ENCODE measurements at regions not wholly inside any gene's neighbourhood (a gene's known extent, or its start where the extent isn't known, plus 50 kb on each side); places are given as distances from the start of the nearest gene placed in this dataset.

- Mint-ChIP-seq H3K4me1 (peaks cover 30% of the 10 kb centered on the region), H3K4me3 (no peak overlapping the region), H3K27me3 (ENCODE audit: low read depth) (peaks cover 3% of the 10 kb centered on the region), H3K27ac (no peak overlapping the region), H3K36me3 (no peaks in the 10 kb centered on the region), H3K9me3 (no peaks in the 10 kb centered on the region)
- no peak for DNase-seq (ENCODE audit: low spot score in 2 of 2, unreplicated experiment in 2 of 2)
- TF ChIP-seq CTCF (IDR thresholded peaks at IDR 0.05; ENCODE audit: unreplicated experiment) = no peak
Measured at GRCh38 chr1:117697220-117697781, 91.5 kb downstream of the TENT5C start.

GRCh38 chr1:117698398-117699160 lies 92.7 kb downstream of the TENT5C start:
- Mint-ChIP-seq H3K9me3 (no peaks in the 10 kb centered on the region), H3K4me1 (peaks cover 30% of the 10 kb centered on the region), H3K27me3 (ENCODE audit: low read depth) (peaks cover 3% of the 10 kb centered on the region), H3K4me3 (no peak overlapping the region), H3K27ac (peak overlapping the region; percentile 58), H3K36me3 (no peaks in the 10 kb centered on the region)
- no peak for TF ChIP-seq CTCF (IDR thresholded peaks at IDR 0.05; ENCODE audit: unreplicated experiment)
- no peak for DNase-seq (ENCODE audit: low spot score in 2 of 2, unreplicated experiment in 2 of 2)

GRCh38 chr1:117699953-117700352 lies 94.1 kb downstream of the TENT5C start:
- DNase-seq (ENCODE audit: low spot score in 2 of 2, unreplicated experiment in 2 of 2) = no peak
- H3K27me3 Mint-ChIP-seq (ENCODE audit: low read depth) = no peaks in the 10 kb centered on the region
- H3K9me3 Mint-ChIP-seq = no peaks in the 10 kb centered on the region
- no peak overlapping the region for H3K4me3 Mint-ChIP-seq
- no peak for TF ChIP-seq CTCF (IDR thresholded peaks at IDR 0.05; ENCODE audit: unreplicated experiment)
- no peak overlapping the region for H3K27ac Mint-ChIP-seq
- no peaks in the 10 kb centered on the region for H3K36me3 Mint-ChIP-seq
- peaks cover 30% of the 10 kb centered on the region for H3K4me1 Mint-ChIP-seq

- no peak for TF ChIP-seq CTCF (IDR thresholded peaks at IDR 0.05; ENCODE audit: unreplicated experiment)
- Mint-ChIP-seq H3K4me3 (no peak overlapping the region), H3K27me3 (ENCODE audit: low read depth) (no peaks in the 10 kb centered on the region), H3K36me3 (no peaks in the 10 kb centered on the region), H3K9me3 (no peaks in the 10 kb centered on the region), H3K27ac (no peak overlapping the region), H3K4me1 (peaks cover 20% of the 10 kb centered on the region)
- DNase-seq (ENCODE audit: low spot score in 2 of 2, unreplicated experiment in 2 of 2) = no peak
Measured at GRCh38 chr1:117702654-117703053, 96.8 kb downstream of the TENT5C start.

- H3K27me3 Mint-ChIP-seq (ENCODE audit: low read depth) = no peaks in the 10 kb centered on the region
- no peak for TF ChIP-seq CTCF (IDR thresholded peaks at IDR 0.05; ENCODE audit: unreplicated experiment)
- no peak for DNase-seq (ENCODE audit: low spot score in 2 of 2, unreplicated experiment in 2 of 2)
- H3K4me3 Mint-ChIP-seq = no peak overlapping the region
- no peaks in the 10 kb centered on the region for H3K36me3 Mint-ChIP-seq
- H3K9me3 Mint-ChIP-seq = no peaks in the 10 kb centered on the region
- peaks cover 7% of the 10 kb centered on the region for H3K4me1 Mint-ChIP-seq
- H3K27ac Mint-ChIP-seq = no peak overlapping the region
Measured at GRCh38 chr1:117707371-117707770, 101.5 kb downstream of the TENT5C start.

All from mesothelial cell of epicardium (in vitro differentiated cells).